ENCODE measurements at regions not wholly inside any gene's neighbourhood (a gene's known extent, or its start where the extent isn't known, plus 50 kb on each side); places are given as distances from the start of the nearest gene placed in this dataset.

DNA sequence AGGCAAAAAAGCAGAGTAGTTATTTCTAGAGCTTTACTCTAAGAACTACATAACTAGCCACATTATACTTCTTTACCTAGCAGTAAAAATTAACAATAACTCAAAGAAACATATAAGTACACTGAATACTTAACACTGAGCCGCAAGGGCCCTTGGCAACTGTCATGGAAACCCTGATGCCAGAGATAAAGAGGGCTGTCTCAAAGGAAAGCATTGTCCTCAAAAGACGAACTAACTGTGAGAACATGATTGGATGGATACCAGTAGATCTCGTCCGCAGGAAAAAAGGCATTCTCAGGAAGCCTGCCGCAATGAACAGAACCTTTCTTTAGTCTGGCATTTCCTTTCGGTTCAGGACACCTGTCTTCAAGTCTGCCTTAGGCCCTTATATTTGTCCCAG lies 379.0 kb upstream of the SLC30A5 start:
- TF ChIP-seq TAF1 (IDR thresholded peaks at IDR 0.05; ENCODE audit: borderline replicate concordance, low read depth, low read length): no peak
- no peak for TF ChIP-seq YY1 (IDR thresholded peaks at IDR 0.05; ENCODE audit: low read depth)
- TF ChIP-seq, protein P1, sequence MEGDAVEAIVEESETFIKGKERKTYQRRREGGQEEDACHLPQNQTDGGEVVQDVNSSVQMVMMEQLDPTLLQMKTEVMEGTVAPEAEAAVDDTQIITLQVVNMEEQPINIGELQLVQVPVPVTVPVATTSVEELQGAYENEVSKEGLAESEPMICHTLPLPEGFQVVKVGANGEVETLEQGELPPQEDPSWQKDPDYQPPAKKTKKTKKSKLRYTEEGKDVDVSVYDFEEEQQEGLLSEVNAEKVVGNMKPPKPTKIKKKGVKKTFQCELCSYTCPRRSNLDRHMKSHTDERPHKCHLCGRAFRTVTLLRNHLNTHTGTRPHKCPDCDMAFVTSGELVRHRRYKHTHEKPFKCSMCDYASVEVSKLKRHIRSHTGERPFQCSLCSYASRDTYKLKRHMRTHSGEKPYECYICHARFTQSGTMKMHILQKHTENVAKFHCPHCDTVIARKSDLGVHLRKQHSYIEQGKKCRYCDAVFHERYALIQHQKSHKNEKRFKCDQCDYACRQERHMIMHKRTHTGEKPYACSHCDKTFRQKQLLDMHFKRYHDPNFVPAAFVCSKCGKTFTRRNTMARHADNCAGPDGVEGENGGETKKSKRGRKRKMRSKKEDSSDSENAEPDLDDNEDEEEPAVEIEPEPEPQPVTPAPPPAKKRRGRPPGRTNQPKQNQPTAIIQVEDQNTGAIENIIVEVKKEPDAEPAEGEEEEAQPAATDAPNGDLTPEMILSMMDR (IDR thresholded peaks at IDR 0.05): no peak
